ENCODE measurements at regions not wholly inside any gene's neighbourhood (a gene's known extent, or its start where the extent isn't known, plus 50 kb on each side); places are given as distances from the start of the nearest gene placed in this dataset.
"Not testable (repeated sequence)": the region's sequence is repeated elsewhere in the genome, so short reads cannot be mapped to it uniquely, and the experiment has no call there.

- DNase-seq (ENCODE audit: low spot score) = no peak
These were observed 684.5 kb downstream of the FAM181B start for GRCh38 chr11:82049199-82049598.

GRCh38 chr11:82047200-82047599 is 686.5 kb downstream of the FAM181B start:
- DNase-seq (ENCODE audit: low spot score) = no peak

- no peak for DNase-seq (ENCODE audit: low spot score)
These were observed 686.9 kb downstream of the FAM181B start for GRCh38 chr11:82046778-82047177.

GRCh38 chr11:82045748-82046457 is 687.8 kb downstream of the FAM181B start:
- no peak for DNase-seq (ENCODE audit: low spot score)

GRCh38 chr11:82043316-82043715 is 690.3 kb downstream of the FAM181B start:
- DNase-seq (ENCODE audit: low spot score) = no peak

- no peak for DNase-seq (ENCODE audit: low spot score)
These were observed 691.9 kb downstream of the FAM181B start for GRCh38 chr11:82041764-82042163.

GRCh38 chr11:82038154-82038553 is 695.5 kb downstream of the FAM181B start:
- no peak for DNase-seq (ENCODE audit: low spot score)

- no peak for DNase-seq (ENCODE audit: low spot score)
These were observed 699.1 kb downstream of the FAM181B start for GRCh38 chr11:82034527-82034926.

GRCh38 chr11:82027335-82027734 is 706.3 kb downstream of the FAM181B start:
- not testable (repeated sequence) for DNase-seq (ENCODE audit: low spot score)

GRCh38 chr11:82024760-82025159 is 708.9 kb downstream of the FAM181B start:
- DNase-seq (ENCODE audit: low spot score) = no peak

GRCh38 chr11:82012276-82012675 is 721.4 kb downstream of the FAM181B start:
- DNase-seq (ENCODE audit: low spot score) = no peak

- no peak for DNase-seq (ENCODE audit: low spot score)
These were observed 724.5 kb downstream of the FAM181B start for GRCh38 chr11:82009133-82009532.

GRCh38 chr11:82007521-82007920 is 726.1 kb downstream of the FAM181B start:
- DNase-seq (ENCODE audit: low spot score) = no peak

- no peak for DNase-seq (ENCODE audit: low spot score)
These were observed 729.0 kb downstream of the FAM181B start for GRCh38 chr11:82004537-82005213.

- no peak for DNase-seq (ENCODE audit: low spot score)
These were observed 729.8 kb downstream of the FAM181B start for GRCh38 chr11:82003671-82004515.

- DNase-seq (ENCODE audit: low spot score) = no peak
These were observed 730.6 kb downstream of the FAM181B start for GRCh38 chr11:82003024-82003423.

GRCh38 chr11:81995889-81996288 is 737.8 kb downstream of the FAM181B start:
- no peak for DNase-seq (ENCODE audit: low spot score)

GRCh38 chr11:81993755-81994154 is 739.9 kb downstream of the FAM181B start:
- DNase-seq (ENCODE audit: low spot score) = no peak

- no peak for DNase-seq (ENCODE audit: low spot score)
These were observed 742.8 kb downstream of the FAM181B start for GRCh38 chr11:81990659-81991443.

- no peak for DNase-seq (ENCODE audit: low spot score)
These were observed 744.6 kb downstream of the FAM181B start for GRCh38 chr11:81989093-81989492.

- DNase-seq (ENCODE audit: low spot score) = no peak
These were observed 745.7 kb downstream of the FAM181B start for GRCh38 chr11:81987829-81988472.
